ENCODE measurements at regions not wholly inside any gene's neighbourhood (a gene's known extent, or its start where the extent isn't known, plus 50 kb on each side); places are given as distances from the start of the nearest gene placed in this dataset.
"Not testable (repeated sequence)": the region's sequence is repeated elsewhere in the genome, so short reads cannot be mapped to it uniquely, and the experiment has no call there.

DNA sequence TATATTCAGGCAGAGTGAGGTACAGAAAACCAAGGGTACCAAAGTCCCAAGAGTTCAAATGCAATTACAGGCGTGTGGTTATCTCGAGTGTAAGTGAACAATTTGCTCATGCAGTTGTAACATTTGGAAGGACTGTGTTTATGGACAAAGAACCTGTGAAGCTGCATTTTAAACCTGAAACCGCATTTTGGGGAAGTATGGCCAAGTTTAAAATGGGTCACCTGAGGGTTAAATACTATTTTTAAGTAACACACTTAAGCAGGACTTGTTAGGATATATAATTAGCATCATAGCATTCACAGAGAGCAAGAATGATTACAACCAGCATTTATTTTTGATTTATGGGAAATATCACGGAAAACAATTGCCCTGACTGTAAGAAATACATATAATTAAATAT lies 79.1 kb upstream of the LCORL start:
- no CpG with 5 or more reads among the region's 4 CpGs for WGBS (ENCODE audit: extremely low coverage, insufficient read length, low lambda C conversion rate)
- H3K4me1 Mint-ChIP-seq = no peaks in the 10 kb centered on the region
- H3K4me2 ChIP-seq (ENCODE audit: insufficient read depth, insufficient read length, low read length) = no peak overlapping the region

DNA sequence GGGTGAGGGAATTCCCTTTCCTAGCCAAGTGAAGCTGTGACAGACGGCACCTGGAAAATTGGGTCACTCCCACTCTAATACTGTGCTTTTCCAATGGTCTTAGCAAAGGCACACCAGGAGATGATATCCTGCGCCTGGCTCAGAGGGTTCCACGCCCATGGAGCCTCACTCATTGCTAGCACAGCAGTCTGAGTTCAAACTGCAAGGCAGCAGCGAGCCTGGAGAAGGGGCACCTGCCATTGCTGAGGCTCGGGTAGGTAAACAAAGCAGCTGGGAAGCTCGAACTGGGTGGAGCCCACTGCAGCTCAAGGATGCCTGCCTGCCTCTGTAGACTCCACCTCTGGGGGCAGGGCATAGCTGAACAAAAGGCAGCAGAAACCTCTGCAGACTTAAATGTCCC lies 68.9 kb upstream of the LCORL start:
- H3K27me3 ChIP-seq (ENCODE audit: insufficient read depth, low read length); H2BK12ac ChIP-seq (ENCODE audit: insufficient read length, low read depth, low read length); H3K56ac ChIP-seq (ENCODE audit: insufficient read length, low read depth, low read length); H3K27ac ChIP-seq (ENCODE audit: insufficient read length, low read depth, low read length); H3K23me2 ChIP-seq (ENCODE audit: insufficient read length, low read depth, low read length, poor library complexity, severe bottlenecking); H4K20me1 ChIP-seq (ENCODE audit: control insufficient read depth, insufficient read depth, insufficient read length); H3K9ac ChIP-seq (ENCODE audit: extremely low read depth, insufficient read length, low read length); H3K18ac ChIP-seq (ENCODE audit: insufficient read length, low read depth, low read length); H3K4me1 ChIP-seq (ENCODE audit: insufficient read depth, low read length); H3K79me2 ChIP-seq (ENCODE audit: insufficient read depth, low read length); H2AFZ ChIP-seq (ENCODE audit: low read length); H3K79me1 ChIP-seq (ENCODE audit: insufficient read depth, low read depth, low read length, poor library complexity, severe bottlenecking); H4K5ac ChIP-seq (ENCODE audit: insufficient read length, low read depth, low read length); H3K23ac ChIP-seq (ENCODE audit: insufficient read length, low read depth, low read length); H4K8ac ChIP-seq (replicated peaks; ENCODE audit: insufficient read length, low read depth, low read length); H3K14ac ChIP-seq (ENCODE audit: insufficient read depth, low read length); H3T11ph ChIP-seq (ENCODE audit: low read length); H2AK5ac ChIP-seq (ENCODE audit: insufficient read length, low read length); H2BK15ac ChIP-seq (ENCODE audit: low read depth, low read length); H4K91ac ChIP-seq (ENCODE audit: insufficient read length, low read depth, low read length); H3K36me3 Mint-ChIP-seq (ENCODE audit: insufficient read depth in 1 of 3, low read depth in 3 of 3); H3K4ac ChIP-seq (ENCODE audit: low read depth, low read length); H3K27ac Mint-ChIP-seq; H2BK20ac ChIP-seq (ENCODE audit: low read depth, low read length, poor library complexity, severe bottlenecking); H3K4me1 Mint-ChIP-seq; H3K9me3 ChIP-seq (ENCODE audit: control insufficient read depth, low read depth, low read length); DNase-seq; H2BK5ac ChIP-seq (ENCODE audit: insufficient read length, low read length); H2BK120ac ChIP-seq (ENCODE audit: low read depth, low read length, poor library complexity, severe bottlenecking); H3K4me2 ChIP-seq (ENCODE audit: insufficient read depth, insufficient read length, low read length); H3K27me3 Mint-ChIP-seq (ENCODE audit: low read depth): not testable (repeated sequence)
- peaks cover 21 to 28% of the 10 kb centered on the region in 2 experiments for H3K9me3 Mint-ChIP-seq
- WGBS (ENCODE audit: extremely low coverage, insufficient read length, low lambda C conversion rate) = no CpG with 5 or more reads among the region's 6 CpGs
- 0 out of 5 replicates have a peak overlapping the region, but pooled peaks of 1 of the 2 experiments have one; percentile 4 for H3K4me3 Mint-ChIP-seq

More for the DNA sequence above, 79.1 kb upstream of the LCORL start:
- Histone ChIP-seq H3K9me3 (ENCODE audit: control insufficient read depth, low read depth, low read length) (no peaks in the 10 kb centered on the region), H3K4me1 (ENCODE audit: insufficient read depth, low read length) (no peaks in the 10 kb centered on the region), H3K23ac (ENCODE audit: insufficient read length, low read depth, low read length) (no peak overlapping the region), H2AFZ (ENCODE audit: low read length) (no peak overlapping the region), H3K27me3 (ENCODE audit: insufficient read depth, low read length) (no peaks in the 10 kb centered on the region), H3K9ac (ENCODE audit: extremely low read depth, insufficient read length, low read length) (no peak overlapping the region), H3K79me2 (ENCODE audit: insufficient read depth, low read length) (no peaks in the 10 kb centered on the region), H2BK12ac (ENCODE audit: insufficient read length, low read depth, low read length) (no peak overlapping the region), H3K18ac (ENCODE audit: insufficient read length, low read depth, low read length) (no peak overlapping the region), H2BK20ac (ENCODE audit: low read depth, low read length, poor library complexity, severe bottlenecking) (no peak overlapping the region), H4K8ac (replicated peaks; ENCODE audit: insufficient read length, low read depth, low read length) (no peak overlapping the region), H3K56ac (ENCODE audit: insufficient read length, low read depth, low read length) (no peak overlapping the region), H4K5ac (ENCODE audit: insufficient read length, low read depth, low read length) (no peak overlapping the region), H3K23me2 (ENCODE audit: insufficient read length, low read depth, low read length, poor library complexity, severe bottlenecking) (no peaks in the 10 kb centered on the region), H2BK15ac (ENCODE audit: low read depth, low read length) (no peak overlapping the region), H2BK120ac (ENCODE audit: low read depth, low read length, poor library complexity, severe bottlenecking) (no peak overlapping the region), H2BK5ac (ENCODE audit: insufficient read length, low read length) (no peak overlapping the region), H3T11ph (ENCODE audit: low read length) (no peak overlapping the region), H3K14ac (ENCODE audit: insufficient read depth, low read length) (no peak overlapping the region), H4K20me1 (ENCODE audit: control insufficient read depth, insufficient read depth, insufficient read length) (no peaks in the 10 kb centered on the region), H4K91ac (ENCODE audit: insufficient read length, low read depth, low read length) (no peak overlapping the region), H3K4ac (ENCODE audit: low read depth, low read length) (no peak overlapping the region), H3K27ac (ENCODE audit: insufficient read length, low read depth, low read length) (no peak overlapping the region), H2AK5ac (ENCODE audit: insufficient read length, low read length) (no peak overlapping the region), H3K79me1 (ENCODE audit: insufficient read depth, low read depth, low read length, poor library complexity, severe bottlenecking) (no peaks in the 10 kb centered on the region)
- Mint-ChIP-seq H3K27ac (no peak overlapping the region), H3K36me3 (ENCODE audit: insufficient read depth in 1 of 3, low read depth in 3 of 3) (no peaks in the 10 kb centered on the region), H3K4me3 (no peak overlapping the region), H3K9me3 (no peaks in the 10 kb centered on the region), H3K27me3 (ENCODE audit: low read depth) (no peaks in the 10 kb centered on the region)
- DNase-seq = no peak
- TF ChIP-seq, protein P1, sequence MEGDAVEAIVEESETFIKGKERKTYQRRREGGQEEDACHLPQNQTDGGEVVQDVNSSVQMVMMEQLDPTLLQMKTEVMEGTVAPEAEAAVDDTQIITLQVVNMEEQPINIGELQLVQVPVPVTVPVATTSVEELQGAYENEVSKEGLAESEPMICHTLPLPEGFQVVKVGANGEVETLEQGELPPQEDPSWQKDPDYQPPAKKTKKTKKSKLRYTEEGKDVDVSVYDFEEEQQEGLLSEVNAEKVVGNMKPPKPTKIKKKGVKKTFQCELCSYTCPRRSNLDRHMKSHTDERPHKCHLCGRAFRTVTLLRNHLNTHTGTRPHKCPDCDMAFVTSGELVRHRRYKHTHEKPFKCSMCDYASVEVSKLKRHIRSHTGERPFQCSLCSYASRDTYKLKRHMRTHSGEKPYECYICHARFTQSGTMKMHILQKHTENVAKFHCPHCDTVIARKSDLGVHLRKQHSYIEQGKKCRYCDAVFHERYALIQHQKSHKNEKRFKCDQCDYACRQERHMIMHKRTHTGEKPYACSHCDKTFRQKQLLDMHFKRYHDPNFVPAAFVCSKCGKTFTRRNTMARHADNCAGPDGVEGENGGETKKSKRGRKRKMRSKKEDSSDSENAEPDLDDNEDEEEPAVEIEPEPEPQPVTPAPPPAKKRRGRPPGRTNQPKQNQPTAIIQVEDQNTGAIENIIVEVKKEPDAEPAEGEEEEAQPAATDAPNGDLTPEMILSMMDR (conservative IDR thresholded peaks at IDR 0.05) = no peak
